GM19023 (cell line): ENCODE measurements at regions not wholly inside any gene's neighbourhood (a gene's known extent, or its start where the extent isn't known, plus 50 kb on each side); places are given as distances from the start of the nearest gene placed in this dataset.

Experiments used
- ATAC-seq: cut with Tn5 transposase; IDR thresholded peaks from one replicate; pipeline ENCODE4 v1.9.1; 2021; ENCODE audit warnings: mild to moderate bottlenecking, moderate library complexity; ENCODE audit not compliant: unreplicated experiment

DNA sequence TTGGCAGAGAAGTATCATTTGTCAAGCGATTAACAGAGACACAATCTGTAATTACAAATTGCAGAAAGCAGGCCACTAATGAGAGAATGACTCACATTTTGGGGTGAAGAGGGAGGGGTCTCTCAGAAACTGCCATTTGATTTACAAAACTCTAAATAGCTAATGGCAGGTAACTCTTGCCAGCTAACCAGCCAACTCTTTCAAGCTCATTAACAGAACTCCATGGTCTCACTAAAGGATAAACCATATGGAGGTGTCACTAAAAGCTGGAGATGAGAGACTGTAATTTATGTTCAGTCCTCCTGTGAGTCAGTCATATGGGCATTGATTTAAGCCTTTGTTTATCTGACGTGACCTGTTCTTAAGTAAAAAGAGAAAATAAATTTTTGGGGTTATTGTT, 336.4 kb downstream of the FOXG1 start:
- ATAC-seq: no peak

DNA sequence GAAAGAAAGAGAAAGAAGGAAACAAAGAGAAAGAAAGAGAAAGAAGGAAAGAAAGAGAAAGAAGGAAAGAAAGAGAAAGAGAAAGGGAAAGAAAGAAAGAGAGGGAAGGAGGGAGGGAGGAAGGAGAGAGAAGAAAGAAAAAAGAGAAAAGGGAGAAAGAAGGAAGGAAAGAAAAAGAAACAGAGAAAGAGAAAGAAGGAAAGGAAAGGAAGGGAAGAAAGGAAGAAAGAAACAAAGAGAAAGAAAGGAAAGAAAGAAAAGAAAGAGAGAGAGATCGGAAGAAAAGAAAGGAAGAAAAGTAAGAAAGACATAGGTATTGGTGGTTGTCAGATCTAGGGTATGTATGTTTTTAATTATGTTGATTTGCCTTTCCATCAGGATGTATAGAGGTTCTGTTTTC, 342.3 kb downstream of the FOXG1 start:
- ATAC-seq: no peak

DNA sequence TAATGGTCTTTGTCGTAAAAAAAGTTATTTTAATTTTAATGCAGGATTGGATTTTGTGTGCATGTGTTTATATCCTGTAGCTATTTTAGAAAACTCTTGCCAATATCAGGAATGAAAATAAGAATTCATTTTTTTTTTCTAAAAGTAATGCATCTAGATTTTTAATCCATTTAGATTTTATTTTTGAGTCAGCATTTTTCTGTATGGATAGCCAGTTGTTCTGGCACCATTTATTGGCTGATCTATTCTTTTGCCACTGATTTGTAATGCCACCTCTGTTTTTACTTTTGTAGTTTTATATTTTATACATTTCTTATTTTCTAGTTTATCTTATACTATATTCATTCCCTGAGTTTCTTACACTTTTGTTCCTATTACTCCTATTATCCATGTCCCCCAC, 343.0 kb downstream of the FOXG1 start:
- no peak for ATAC-seq

DNA sequence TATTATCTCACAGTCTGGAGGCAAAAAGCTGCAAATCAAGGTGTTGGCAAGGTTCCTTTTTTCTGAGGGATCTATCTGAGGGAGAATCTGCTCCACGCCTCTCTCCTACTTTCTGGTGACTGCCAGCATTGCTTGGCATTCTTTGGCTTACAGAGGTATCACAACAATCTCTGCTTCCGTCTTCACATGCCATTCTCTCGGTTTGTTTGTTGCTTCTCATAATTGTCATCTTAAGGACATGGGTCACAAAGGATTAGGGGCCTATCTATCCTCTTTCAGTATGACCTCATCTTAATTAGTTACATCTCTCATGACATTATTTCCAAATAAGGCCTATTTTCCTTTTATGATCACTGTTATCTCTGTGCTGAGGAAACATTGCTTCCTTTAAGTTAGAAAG, 345.0 kb downstream of the FOXG1 start:
- ATAC-seq: no peak

DNA sequence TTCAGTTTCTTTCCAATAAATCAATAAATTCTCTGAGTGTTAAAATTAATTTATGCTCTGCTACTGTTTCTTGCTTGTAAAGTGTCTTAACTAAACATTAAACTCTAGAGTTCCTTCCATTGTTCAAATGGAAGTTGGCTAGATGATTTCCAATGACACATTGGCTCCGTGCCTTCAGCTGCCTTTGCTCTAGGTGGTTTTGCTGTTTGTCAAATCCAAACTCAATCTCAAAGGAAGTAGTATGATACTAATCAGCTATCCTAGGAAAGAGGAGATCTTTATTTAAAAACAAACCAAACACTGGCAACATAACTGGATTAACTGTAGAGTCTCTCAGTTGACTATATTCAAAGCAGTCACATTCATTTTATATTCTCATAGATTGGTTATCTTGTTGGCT, 356.4 kb downstream of the FOXG1 start:
- no peak for ATAC-seq

DNA sequence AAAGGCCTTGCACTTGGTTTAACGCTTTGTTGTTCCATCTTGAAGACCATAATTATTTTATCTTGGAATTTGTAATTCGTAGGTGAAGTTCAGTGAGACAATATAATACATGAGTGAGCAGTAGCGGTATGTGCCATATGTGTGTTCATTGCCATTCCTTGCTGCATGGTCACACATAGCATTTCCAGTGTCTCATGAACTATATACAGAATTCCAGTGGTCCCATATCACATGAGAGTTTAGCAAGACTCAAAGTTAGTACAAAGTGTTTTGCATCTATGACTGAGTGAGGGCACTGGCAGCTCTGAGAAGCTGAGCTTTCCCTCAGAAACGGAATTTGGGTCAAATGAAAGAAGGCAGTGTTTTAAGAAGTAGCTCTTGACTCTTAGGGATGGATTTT, 359.8 kb downstream of the FOXG1 start:
- ATAC-seq: no peak

DNA sequence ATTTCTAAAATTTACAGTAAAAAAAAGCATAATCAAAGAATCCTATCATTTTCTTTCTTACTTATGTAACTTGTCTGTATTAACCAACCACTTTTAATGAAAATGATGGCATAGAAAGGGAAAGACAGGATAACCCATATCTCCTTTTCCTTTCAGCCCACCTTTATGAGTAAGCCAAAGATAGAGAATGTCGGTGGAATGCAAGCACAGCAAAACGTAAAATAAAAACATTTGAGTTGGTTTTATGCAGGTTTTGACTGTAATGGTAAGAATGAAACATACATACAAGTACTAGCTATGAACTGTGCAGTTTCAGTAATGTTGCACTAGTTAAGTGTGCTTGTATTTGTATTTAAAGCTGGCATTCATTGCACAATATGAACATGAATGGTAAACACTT, 360.3 kb downstream of the FOXG1 start:
- ATAC-seq: no peak

DNA sequence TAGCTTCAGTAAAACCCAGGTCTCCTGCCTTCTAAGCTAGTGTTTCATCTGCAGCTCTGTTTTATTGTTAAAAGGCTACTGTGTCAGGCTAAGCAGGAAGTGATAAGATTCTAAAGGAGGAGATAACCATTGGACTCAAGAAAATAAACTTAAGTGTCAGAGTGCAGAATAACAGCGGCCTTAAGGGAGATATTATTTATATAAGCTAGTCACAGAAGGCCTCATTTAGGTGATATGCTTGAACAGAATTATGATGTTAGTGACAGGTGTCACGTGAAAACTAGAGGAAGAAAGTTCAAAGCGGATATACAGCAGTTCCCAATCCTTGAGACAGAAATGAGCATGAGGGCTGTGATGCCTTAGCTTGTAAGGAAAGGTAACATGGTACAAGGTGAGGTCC, 373.4 kb downstream of the FOXG1 start:
- no peak for ATAC-seq

DNA sequence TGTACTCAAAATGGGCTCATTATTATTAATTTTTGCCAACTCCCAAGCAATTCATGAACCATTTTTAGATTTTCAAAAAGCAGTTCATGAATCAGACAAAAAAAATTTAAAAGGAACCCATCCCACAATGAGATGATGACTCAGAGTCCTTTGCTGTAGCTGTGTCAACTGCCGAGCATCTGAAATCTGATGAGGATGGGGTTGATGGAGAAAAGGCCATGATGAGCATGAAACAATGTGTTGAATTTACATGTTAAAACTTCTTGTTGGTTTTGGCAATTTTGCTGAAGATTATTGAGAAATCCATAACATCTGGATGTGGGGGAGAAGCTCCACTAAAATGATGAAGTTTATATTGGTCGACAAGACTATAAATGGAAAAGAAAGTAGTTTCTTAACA, 378.0 kb downstream of the FOXG1 start:
- no peak for ATAC-seq

DNA sequence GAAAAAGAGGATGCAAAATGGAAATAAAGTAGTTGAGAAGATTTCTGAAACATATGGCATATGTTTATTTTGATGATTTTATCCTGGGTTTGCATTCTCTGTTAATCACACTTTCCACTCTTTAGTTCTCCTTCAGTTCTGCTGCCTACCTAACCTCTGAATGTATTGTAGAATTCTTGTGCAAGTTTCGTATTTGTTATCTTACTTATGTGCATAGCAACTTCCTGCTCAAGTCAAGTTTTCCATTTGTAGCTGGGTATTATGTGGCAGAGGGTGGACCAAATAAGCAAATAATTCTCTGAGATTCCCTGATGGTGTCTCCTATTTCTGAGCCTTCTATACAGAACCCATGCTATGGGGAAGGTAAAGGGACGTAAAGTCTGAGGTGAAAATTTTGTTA, 381.6 kb downstream of the FOXG1 start:
- no peak for ATAC-seq

DNA sequence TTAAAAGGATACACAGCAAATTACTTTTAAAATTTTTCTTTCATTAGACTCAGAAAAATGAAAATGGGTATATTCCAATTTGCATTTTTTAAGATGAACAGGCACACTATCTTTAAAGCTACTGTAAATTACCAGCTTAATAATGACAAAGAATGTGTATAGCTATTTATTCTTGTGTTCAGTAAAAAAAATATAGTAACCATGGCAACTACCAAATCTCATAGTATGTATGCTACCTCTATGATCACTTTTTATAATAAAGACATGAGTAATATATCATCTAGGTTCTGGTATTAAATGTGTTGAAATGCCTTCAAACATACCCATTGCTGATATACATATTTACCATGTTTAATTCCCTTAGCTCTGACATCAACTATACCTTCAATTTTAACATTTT, 383.2 kb downstream of the FOXG1 start:
- ATAC-seq: no peak

DNA sequence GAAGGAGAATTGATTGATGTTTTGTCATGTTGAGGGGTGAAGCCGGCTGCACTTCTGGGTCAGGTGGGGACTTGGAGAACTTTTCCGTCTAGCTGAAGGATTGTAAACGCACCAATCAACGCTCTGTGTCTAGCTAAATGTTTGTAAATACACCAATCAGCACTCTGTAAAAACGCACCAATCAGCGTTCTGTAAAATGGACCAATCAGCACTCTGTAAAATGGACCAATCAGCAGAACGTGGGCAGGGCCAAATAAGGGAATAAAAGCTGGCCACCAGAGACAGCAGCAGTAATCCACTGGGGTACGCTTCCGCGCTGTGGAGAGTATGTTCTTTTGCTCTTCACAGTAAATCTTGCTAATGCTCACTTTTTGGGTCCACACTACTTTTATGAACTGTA, 384.1 kb downstream of the FOXG1 start:
- no peak for ATAC-seq

DNA sequence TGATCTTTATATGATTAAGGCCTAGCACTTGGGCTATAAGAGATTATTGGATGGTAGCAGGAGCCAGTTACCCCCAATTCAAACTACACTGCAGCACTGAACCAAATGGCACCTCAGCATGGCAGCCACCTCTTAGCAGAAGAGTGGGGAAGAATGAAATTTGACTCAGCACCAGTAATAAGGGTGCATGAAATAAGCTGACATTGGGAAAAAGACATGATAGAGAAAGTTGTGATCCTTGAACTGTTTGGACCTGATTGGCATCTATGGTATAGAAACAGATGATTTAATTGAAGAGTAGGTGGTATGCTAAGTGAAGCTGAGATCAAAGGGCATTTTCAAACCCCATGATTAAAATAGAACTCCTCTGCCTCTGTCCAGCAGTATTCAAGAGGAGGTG, 389.5 kb downstream of the FOXG1 start:
- no peak for ATAC-seq

DNA sequence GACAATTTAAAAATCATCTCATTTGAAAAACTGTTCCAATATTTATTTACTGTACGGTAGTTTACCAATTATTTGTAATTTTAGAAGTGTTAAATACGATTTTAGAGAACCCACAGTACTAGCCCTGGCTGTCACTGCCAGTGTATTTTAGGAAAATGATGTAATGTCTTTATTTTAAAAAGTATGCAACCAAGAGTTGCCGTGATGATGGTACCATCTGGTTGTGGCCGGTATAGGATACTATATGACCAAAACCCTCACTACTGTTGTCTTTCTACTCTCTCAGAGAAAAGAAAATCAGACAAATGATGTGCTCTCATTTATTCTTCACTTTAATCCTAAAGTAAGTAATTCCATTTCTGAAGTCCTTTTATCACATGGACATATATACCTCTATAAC, 395.0 kb downstream of the FOXG1 start:
- ATAC-seq: no peak

DNA sequence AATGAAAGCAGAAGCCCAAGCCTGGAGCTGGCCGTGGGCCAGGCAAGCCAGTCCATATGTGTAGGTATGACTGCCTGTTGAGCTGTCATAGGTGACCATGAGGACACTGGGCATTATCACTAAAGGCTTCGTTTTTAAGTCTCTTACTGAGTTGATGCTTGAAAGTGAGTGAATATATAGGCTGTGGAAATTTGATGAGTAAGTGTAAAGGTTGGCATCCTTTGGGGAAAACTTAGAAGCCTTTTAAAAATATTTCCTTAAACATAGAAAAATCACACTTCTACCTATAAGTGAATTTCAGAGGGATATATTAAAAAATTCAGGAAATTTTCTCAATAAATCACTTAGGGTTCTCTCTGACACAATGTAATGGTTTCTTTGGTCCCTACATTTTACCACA, 396.5 kb downstream of the FOXG1 start:
- ATAC-seq: no peak

DNA sequence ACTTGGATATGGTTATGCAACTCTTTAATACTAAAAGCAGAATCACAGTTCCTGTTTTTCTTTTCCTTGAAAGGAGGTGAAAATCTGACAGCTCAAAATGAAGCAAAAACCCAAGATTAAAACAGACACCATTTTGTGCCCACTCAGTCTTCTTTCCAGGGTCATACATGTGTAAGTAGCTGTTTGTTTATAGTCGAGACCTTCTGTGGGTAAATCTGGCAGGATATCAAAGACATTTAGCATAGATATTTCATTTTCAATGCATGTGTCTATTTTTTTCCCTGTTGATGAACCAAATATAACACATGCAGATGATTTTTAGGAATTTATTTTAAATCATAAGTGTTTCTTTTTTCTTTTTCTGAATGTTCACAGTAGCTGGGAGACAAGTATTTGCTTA, 398.8 kb downstream of the FOXG1 start:
- ATAC-seq: no peak

DNA sequence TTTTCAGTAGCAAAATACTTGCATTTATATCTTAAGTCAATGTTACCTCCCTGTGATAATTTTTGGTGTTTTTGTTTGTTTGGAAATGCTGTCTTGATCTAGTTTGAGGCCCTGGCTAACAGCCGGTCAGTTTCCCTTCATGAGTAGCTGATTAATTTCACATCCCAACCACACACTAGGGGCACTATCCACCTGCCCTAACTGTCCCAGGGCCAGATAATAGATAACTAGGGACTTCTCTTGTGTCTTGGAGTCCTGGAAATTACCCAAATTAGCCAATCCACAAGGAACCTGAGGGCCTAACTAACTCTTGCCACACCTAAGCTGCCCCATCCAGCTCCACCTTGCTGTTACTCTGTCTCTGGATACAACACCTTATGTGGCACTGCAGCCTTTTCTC, 399.9 kb downstream of the FOXG1 start:
- ATAC-seq: no peak

DNA sequence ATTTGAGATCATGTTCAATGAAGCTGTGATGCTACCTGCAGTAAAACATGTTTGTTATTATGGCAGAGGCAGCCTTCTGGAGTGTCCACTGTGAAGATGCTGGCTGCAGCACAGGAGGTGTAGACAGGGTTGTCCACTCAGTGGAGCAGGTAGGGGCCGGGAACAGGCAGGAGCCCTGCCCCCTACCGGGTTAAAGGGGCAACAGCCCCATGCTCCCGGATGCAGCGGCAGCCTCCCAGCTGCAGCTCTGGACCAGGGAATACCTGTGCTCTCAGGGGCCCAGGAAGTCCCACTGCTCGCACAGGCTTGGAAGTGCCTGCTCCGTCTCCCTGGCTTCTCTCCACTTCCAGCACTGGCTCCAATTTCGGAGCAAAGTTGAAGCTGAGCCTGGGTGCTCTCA, 401.6 kb downstream of the FOXG1 start:
- no peak for ATAC-seq

DNA sequence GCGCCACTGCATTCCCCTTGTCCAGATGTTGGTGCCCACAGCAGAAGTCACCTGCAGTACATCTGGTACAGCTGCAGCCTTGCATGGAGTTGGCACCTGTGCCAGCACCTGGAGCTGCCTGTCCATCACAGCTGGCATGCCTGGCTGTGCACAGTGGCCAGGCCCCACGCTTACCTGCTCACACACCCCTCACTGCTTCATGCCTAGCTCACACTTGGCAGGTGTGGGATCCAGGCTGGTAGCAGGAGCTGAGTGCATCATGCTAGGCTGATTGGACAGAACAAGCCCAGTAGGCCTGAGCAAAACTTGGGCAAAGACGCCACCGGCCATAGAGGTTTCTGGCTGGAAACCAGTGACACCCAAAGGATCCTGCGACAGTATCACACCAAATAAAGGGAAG, 402.8 kb downstream of the FOXG1 start:
- ATAC-seq: no peak

DNA sequence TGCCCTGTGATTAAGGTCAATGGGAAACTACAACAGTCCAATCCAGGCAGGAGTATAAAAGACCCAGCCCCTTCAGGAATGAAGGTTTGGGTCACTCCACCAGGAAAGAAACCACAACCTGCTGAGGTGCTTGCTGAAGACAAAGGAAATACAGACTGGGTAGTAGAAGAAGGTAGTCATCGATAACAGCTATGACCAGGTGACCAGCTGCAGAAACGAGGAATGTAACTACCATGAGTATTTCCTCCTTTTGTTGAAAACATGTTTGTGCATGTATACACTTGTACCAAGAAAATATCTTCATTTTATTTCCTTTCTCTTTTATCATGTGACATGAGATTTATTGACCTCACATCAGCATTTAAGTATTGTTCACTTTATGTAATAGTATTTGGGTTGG, 409.1 kb downstream of the FOXG1 start:
- ATAC-seq: no peak

DNA sequence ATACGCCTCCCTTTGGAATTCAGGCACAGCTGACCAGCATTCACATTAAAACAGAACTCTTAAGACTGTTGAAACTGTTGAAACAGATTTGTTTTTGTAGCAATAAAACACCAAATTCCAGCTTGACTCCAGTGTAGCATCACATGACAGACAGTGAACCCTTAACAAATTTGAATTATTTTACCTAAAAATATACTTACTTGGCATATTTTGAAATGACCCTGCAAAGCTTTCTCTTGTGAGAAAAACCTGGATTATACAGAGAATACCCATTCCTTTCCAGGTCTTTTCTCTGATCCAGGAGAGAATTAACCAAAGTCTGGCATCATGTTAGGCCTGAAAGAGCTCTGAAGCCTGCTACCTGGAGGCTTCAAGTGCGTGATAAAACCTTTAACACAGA, 410.3 kb downstream of the FOXG1 start:
- ATAC-seq: no peak

DNA sequence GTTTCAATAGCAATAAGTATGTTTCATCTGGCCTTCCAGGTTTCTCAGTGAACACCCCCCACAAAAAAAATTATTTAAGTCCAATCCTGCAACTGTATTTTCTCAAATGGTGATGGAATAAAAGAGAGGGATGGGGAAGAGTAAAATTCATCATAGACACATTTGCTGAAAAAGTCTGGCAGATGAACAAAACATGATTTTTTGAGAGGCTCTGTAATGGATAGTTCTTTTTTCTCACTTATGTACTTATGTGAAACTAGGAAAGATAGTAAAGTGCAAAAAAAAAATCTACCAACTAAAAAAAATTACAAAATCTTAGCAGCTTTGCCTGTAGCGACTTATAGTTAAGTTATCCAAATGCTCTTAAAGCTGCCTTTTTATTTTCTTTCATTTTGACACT, 412.4 kb downstream of the FOXG1 start:
- no peak for ATAC-seq

DNA sequence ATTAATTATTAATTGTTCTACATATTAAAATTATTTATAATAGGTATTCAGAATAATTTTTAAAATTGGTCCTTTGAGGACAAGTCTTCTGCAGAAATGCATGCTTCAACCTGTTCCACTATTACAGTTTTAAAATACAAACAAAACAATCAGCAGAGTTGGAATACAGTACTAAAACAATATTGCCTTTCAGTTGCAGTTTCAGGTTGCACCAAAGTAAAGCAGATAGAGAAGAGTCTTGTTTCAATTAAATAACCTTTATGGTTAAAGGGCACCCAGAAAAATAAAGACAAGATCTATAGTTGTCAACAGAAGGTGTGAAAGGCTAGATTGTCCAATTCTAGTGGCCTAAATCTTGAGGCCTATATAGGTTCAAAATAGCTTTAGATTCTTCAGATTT, 424.5 kb downstream of the FOXG1 start:
- ATAC-seq: no peak

DNA sequence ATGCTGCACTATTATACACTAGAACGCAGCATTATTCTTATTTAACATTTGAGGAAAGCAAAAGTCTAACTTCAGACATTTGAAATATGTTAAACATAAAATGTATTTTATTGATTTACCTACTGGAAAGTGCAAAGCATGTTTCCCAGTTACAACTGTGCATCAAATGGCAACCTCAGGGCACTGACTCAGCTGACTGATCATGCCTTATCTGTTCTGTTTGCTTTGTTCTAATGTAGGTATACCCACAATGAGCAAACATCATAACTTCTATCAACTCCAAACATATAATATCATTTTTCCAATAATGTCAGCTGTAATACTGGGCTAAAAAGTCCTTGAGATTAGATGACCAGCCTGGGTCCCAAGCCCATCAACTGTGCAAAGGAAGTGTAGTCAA, 431.0 kb downstream of the FOXG1 start:
- no peak for ATAC-seq
